Transverse colon (tissue), 3 donors: ENCODE measurements at regions not wholly inside any gene's neighbourhood (a gene's known extent, or its start where the extent isn't known, plus 50 kb on each side); places are given as distances from the start of the nearest gene placed in this dataset.

Experiments used
- CTCF ChIP-seq, 5 experiments: fragments of 200-600 bp in 3 of 5; fragments of 450-650 bp in 2 of 5; sonication (generic) in 3 of 5; IDR thresholded peaks; 1 replicate in 2 of 5; 2 replicates in 3 of 5; pipeline ENCODE4 v1.5.1; 2016 to 2017; ENCODE audit warnings: antibody characterized with exemption in 5 of 5, inconsistent platforms in 3 of 5, mild to moderate bottlenecking in 2 of 5, moderate library complexity in 1 of 5
- POLR2A ChIP-seq: fragments of 450-650 bp; IDR thresholded peaks from one replicate; pipeline ENCODE4 v1.6.1; 2016; ENCODE audit warnings: antibody characterized with exemption, mild to moderate bottlenecking, moderate library complexity

DNA sequence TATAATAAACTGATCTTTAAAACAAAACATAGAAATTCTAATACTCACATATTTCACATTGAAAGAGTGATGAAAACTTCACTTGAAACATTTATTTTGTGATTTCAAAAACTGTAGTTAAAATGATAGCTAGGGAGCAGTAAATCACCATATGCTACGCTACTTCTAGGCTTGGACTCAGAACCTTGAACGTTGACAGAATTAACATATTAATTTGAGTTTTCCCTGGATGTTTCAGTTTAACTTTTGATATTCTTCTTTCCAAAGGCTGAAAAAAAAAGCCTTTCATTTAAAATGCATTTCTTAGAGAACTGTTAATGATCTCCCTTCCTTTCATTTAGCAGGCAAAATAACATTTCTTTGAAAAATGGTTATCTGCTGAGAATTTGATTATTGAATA, 307.8 kb upstream of the SGCD start:
- TF ChIP-seq POLR2A (no peak), CTCF (IDR thresholded peaks at IDR 0.05) (no peak)
